CD4-positive, alpha-beta T cell (primary cell): ENCODE measurements at regions not wholly inside any gene's neighbourhood (a gene's known extent, or its start where the extent isn't known, plus 50 kb on each side); places are given as distances from the start of the nearest gene placed in this dataset.

Experiments
- ATAC-seq: fragments of 200-7000 bp; cut with Tn5 transposase; one replicate; pipeline ENCODE4 v1.10.0; 2022; ENCODE audit warnings: mild to moderate bottlenecking; ENCODE audit not compliant: poor library complexity
- CTCF ChIA-PET: fragments of 350-600 bp; sonication (Branson Sonifier 250); formaldehyde crosslinking; loops from one replicate; lab custom pipeline; 2021; ENCODE audit warnings: antibody characterized with exemption, inconsistent platforms; lab: Charles Lee
- POLR2A ChIA-PET: fragments of 350-600 bp; sonication (Branson Sonifier 250); formaldehyde crosslinking; loops from one replicate; lab custom pipeline; 2021; ENCODE audit warnings: antibody characterized with exemption, inconsistent platforms; lab: Charles Lee
- DNase-seq, 14 experiments: peaks; one replicate each; pipeline ENCODE4 v3.0.0-alpha.2; 2013 to 2020; ENCODE audit warnings: mixed read lengths in 2 of 14
- H3K27ac ChIP-seq, 2 donors: one replicate each; pipeline versions ENCODE4 v1.5.1 to v1.7.0; 2013; ENCODE audit warnings: low read length in 2 of 2, low read depth in 1 of 2, mild to moderate bottlenecking in 1 of 2
- H3K27me3 ChIP-seq, 2 experiments: 1 replicate in 1 of 2; 2 replicates in 1 of 2; pipeline versions ENCODE4 v1.6.1 to v1.7.0; 2013; ENCODE audit warnings: low read length in 2 of 2, control low read depth in 1 of 2, mild to moderate bottlenecking in 1 of 2, moderate library complexity in 1 of 2; ENCODE audit not compliant: insufficient read depth in 2 of 2, control insufficient read depth in 1 of 2
- H3K36me3 ChIP-seq: one replicate; pipeline ENCODE4 v1.6.1; 2013; ENCODE audit warnings: low read length, control low read depth; ENCODE audit not compliant: insufficient read depth
- H3K4me1 ChIP-seq: one replicate; pipeline ENCODE4 v1.6.1; 2013; ENCODE audit warnings: low read length, control low read depth; ENCODE audit not compliant: insufficient read depth
- H3K4me3 ChIP-seq: one replicate; pipeline ENCODE4 v1.5.1; 2013; ENCODE audit warnings: mild to moderate bottlenecking, low read length, moderate library complexity
- H3K9me3 ChIP-seq, 2 experiments: 1 replicate in 1 of 2; 2 replicates in 1 of 2; pipeline versions ENCODE4 v1.6.1 to v1.7.0; 2013; ENCODE audit warnings: low read length in 2 of 2, mild to moderate bottlenecking in 2 of 2, control low read depth in 1 of 2, moderate library complexity in 1 of 2; ENCODE audit not compliant: control insufficient read depth in 1 of 2, insufficient read depth in 1 of 2
- H3K27ac Mint-ChIP-seq: one replicate; pipeline ENCODE4 v1.8.0; 2020; ENCODE audit warnings: mixed read lengths
- H3K27me3 Mint-ChIP-seq: one replicate; pipeline ENCODE4 v1.8.0; 2021; ENCODE audit warnings: mixed read lengths
- H3K36me3 Mint-ChIP-seq: one replicate; pipeline ENCODE4 v1.8.0; 2021; ENCODE audit warnings: low read depth, mixed read lengths
- H3K4me1 Mint-ChIP-seq: one replicate; pipeline ENCODE4 v1.8.0; 2021; ENCODE audit warnings: low read depth, mixed read lengths
- H3K4me3 Mint-ChIP-seq: one replicate; pipeline ENCODE4 v1.8.0; 2020; ENCODE audit warnings: mild to moderate bottlenecking, mixed read lengths
- H3K9me3 Mint-ChIP-seq: one replicate; pipeline ENCODE4 v1.8.0; 2020; ENCODE audit warnings: mixed read lengths
- CTCF ChIP-seq: fragments of 200-600 bp; IDR thresholded peaks from one replicate; pipeline ENCODE4 v1.8.0; 2022; ENCODE audit warnings: antibody characterized with exemption, mild to moderate bottlenecking
- intact Hi-C, 2 experiments: fragments of 100-400 bp; cut with DNase I in 1 of 2; cut with micrococcal nuclease in 1 of 2; formaldehyde crosslinking; loops; one replicate each; pipeline versions ENCODE4 v1.15.1 to v1.9.0; 2023 to 2025; cut with DNase I, micrococcal nuclease

GRCh38 chr1:116276532-116276931 is 96.5 kb upstream of the ATP1A1 start:
- Mint-ChIP-seq H3K27ac (no peak overlapping the region), H3K4me1 (no peaks in the 10 kb centered on the region), H3K9me3 (no peaks in the 10 kb centered on the region), H3K27me3 (no peaks in the 10 kb centered on the region), H3K4me3 (no peak overlapping the region), H3K36me3 (no peaks in the 10 kb centered on the region)
- CTCF ChIA-PET: no interaction called here
- H3K27me3 ChIP-seq: no peaks in the 10 kb centered on the region
- no peak for DNase-seq
- POLR2A ChIA-PET: no interaction called here
- no peak overlapping the region for H3K27ac ChIP-seq
- no peak for TF ChIP-seq CTCF
- no peaks in the 10 kb centered on the region for H3K9me3 ChIP-seq
- H3K36me3 ChIP-seq: no peaks in the 10 kb centered on the region
- intact Hi-C loops: no loop called here
- ATAC-seq: no peak
- no peak overlapping the region for H3K4me3 ChIP-seq
- H3K4me1 ChIP-seq: no peaks in the 10 kb centered on the region

- Mint-ChIP-seq H3K27me3 (no peaks in the 10 kb centered on the region), H3K36me3 (no peaks in the 10 kb centered on the region), H3K4me3 (no peak overlapping the region), H3K27ac (no peak overlapping the region), H3K9me3 (peaks cover 3% of the 10 kb centered on the region), H3K4me1 (no peaks in the 10 kb centered on the region)
- H3K4me1 ChIP-seq: no peaks in the 10 kb centered on the region
- ChIA-PET CTCF (no interaction called here), POLR2A (no interaction called here)
- H3K4me3 ChIP-seq: no peak overlapping the region
- no peak overlapping the region for H3K27ac ChIP-seq
- intact Hi-C loops: no loop called here
- TF ChIP-seq CTCF: no peak
- DNase-seq (no peak), ATAC-seq (no peak)
- H3K36me3 ChIP-seq: no peaks in the 10 kb centered on the region
- no peaks in the 10 kb centered on the region for H3K27me3 ChIP-seq
- no peaks in the 10 kb centered on the region for H3K9me3 ChIP-seq
Measured at GRCh38 chr1:116277840-116278540, 95.1 kb upstream of the ATP1A1 start.

GRCh38 chr1:116278541-116278866 is 94.5 kb upstream of the ATP1A1 start:
- Histone ChIP-seq H3K27ac (no peak overlapping the region), H3K4me1 (no peaks in the 10 kb centered on the region), H3K4me3 (no peak overlapping the region), H3K9me3 (no peaks in the 10 kb centered on the region), H3K36me3 (no peaks in the 10 kb centered on the region), H3K27me3 (no peaks in the 10 kb centered on the region)
- intact Hi-C loops: no loop called here
- ChIA-PET POLR2A (no interaction called here), CTCF (no interaction called here)
- H3K4me3 Mint-ChIP-seq: no peak overlapping the region
- ATAC-seq (no peak), DNase-seq (no peak)
- no peaks in the 10 kb centered on the region for H3K36me3 Mint-ChIP-seq
- no peak for TF ChIP-seq CTCF
- H3K4me1 Mint-ChIP-seq: no peaks in the 10 kb centered on the region
- peaks cover 3% of the 10 kb centered on the region for H3K9me3 Mint-ChIP-seq
- no peak overlapping the region for H3K27ac Mint-ChIP-seq
- H3K27me3 Mint-ChIP-seq: no peaks in the 10 kb centered on the region
